GM12892 (cell line): ENCODE measurements at regions not wholly inside any gene's neighbourhood (a gene's known extent, or its start where the extent isn't known, plus 50 kb on each side); places are given as distances from the start of the nearest gene placed in this dataset.

Experiments used
- POLR2A ChIP-seq: IDR thresholded peaks from 2 replicates; pipeline ENCODE4 v1.6.1; 2011; ENCODE audit warnings: low read depth, low read length, control low read depth
- POLR2AphosphoS5 ChIP-seq: IDR thresholded peaks from 2 replicates; pipeline ENCODE4 v1.6.1; 2011; ENCODE audit warnings: low read depth, low read length, control low read depth
- TAF1 ChIP-seq: IDR thresholded peaks from 2 replicates; pipeline ENCODE4 v1.6.1; 2011; ENCODE audit warnings: low read depth, mild to moderate bottlenecking, control low read depth, low read length, borderline replicate concordance

DNA sequence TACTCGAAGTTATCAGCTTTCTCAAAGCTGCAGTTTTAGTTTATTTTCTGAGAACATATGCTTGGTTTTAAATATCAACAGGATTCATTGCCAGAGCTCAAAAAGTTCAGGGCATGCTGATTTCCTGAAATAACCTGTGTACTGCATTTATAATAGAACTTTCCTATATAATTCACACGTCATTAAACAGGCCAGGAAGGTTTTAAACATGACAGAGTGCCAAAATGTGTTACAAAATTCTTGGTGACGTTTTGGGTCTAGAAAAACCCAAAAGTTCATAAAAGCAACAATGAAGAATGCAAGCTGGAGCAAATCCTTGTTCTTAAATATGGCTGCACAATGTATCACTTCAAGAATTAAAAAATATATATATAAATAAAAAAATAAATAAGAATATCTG lies 1139.1 kb downstream of the CDH11 start:
- no peak for TF ChIP-seq POLR2A
- TF ChIP-seq POLR2AphosphoS5 = no peak
- no peak for TF ChIP-seq TAF1
